ENCODE measurements at regions not wholly inside any gene's neighbourhood (a gene's known extent, or its start where the extent isn't known, plus 50 kb on each side); places are given as distances from the start of the nearest gene placed in this dataset.
A peak's percentile ranks its signal among the peaks of the same experiment; 100 is the strongest.

DNA sequence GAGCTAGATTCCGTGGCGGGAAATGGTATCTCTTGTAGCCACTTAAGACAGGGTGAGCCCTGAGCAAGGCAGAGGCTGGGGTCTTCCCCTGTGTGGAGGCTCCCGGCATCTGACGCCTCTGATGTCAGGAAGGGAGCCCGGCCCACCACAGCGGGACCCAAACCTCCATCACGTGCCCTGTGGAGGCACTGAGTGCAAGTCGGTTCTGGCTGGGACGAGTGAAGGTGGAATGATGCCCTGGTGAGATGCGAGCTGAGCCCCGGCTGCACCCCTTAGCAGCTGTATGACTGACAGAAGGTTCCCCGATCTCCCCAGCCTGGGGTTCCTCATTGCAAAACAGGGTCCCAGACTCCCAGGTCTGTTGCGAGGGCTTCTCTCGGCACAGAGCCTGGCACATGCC, 187.4 kb upstream of the TNRC6C start:
- Histone ChIP-seq H3K4me3 (ENCODE audit: insufficient read depth, low read depth, low read length, poor library complexity, severe bottlenecking) (no peak overlapping the region), H3K36me3 (ENCODE audit: control insufficient read depth, insufficient read depth, low read length) (no peaks in the 10 kb centered on the region), H3K27ac (ENCODE audit: insufficient read depth, low read length, poor library complexity, severe bottlenecking) (no peak overlapping the region), H3K4me1 (ENCODE audit: control insufficient read depth, insufficient read depth, low read length, poor library complexity, severe bottlenecking) (no peaks in the 10 kb centered on the region), H3K27me3 (replicated peaks; ENCODE audit: control insufficient read depth, insufficient read depth, low read length, poor library complexity, severe bottlenecking) (no peaks in the 10 kb centered on the region), H3K9me3 (ENCODE audit: control insufficient read depth, low read length) (no peaks in the 10 kb centered on the region)
- no peak for DNase-seq

- no peak overlapping the region for H3K27ac ChIP-seq (ENCODE audit: insufficient read depth, low read length, poor library complexity, severe bottlenecking)
- no peaks in the 10 kb centered on the region for H3K36me3 ChIP-seq (ENCODE audit: control insufficient read depth, insufficient read depth, low read length)
- H3K27me3 ChIP-seq (replicated peaks; ENCODE audit: control insufficient read depth, insufficient read depth, low read length, poor library complexity, severe bottlenecking) = no peaks in the 10 kb centered on the region
- no peaks in the 10 kb centered on the region for H3K9me3 ChIP-seq (ENCODE audit: control insufficient read depth, low read length)
- H3K4me3 ChIP-seq (ENCODE audit: insufficient read depth, low read depth, low read length, poor library complexity, severe bottlenecking) = no peak overlapping the region
- no peaks in the 10 kb centered on the region for H3K4me1 ChIP-seq (ENCODE audit: control insufficient read depth, insufficient read depth, low read length, poor library complexity, severe bottlenecking)
- DNase-seq = no peak
These were observed 186.9 kb upstream of the TNRC6C start for GRCh38 chr17:77771587-77771986.

GRCh38 chr17:77771998-77772397, 186.5 kb upstream of the TNRC6C start:
- Histone ChIP-seq H3K9me3 (ENCODE audit: control insufficient read depth, low read length) (no peaks in the 10 kb centered on the region), H3K4me3 (ENCODE audit: insufficient read depth, low read depth, low read length, poor library complexity, severe bottlenecking) (no peak overlapping the region), H3K27ac (ENCODE audit: insufficient read depth, low read length, poor library complexity, severe bottlenecking) (no peak overlapping the region), H3K4me1 (ENCODE audit: control insufficient read depth, insufficient read depth, low read length, poor library complexity, severe bottlenecking) (no peaks in the 10 kb centered on the region), H3K36me3 (ENCODE audit: control insufficient read depth, insufficient read depth, low read length) (no peaks in the 10 kb centered on the region), H3K27me3 (replicated peaks; ENCODE audit: control insufficient read depth, insufficient read depth, low read length, poor library complexity, severe bottlenecking) (no peaks in the 10 kb centered on the region)
- no peak for DNase-seq

- H3K4me3 ChIP-seq (ENCODE audit: insufficient read depth, low read depth, low read length, poor library complexity, severe bottlenecking) = no peak overlapping the region
- no peaks in the 10 kb centered on the region for H3K4me1 ChIP-seq (ENCODE audit: control insufficient read depth, insufficient read depth, low read length, poor library complexity, severe bottlenecking)
- H3K27me3 ChIP-seq (replicated peaks; ENCODE audit: control insufficient read depth, insufficient read depth, low read length, poor library complexity, severe bottlenecking) = no peaks in the 10 kb centered on the region
- DNase-seq = peak; percentile 37 to 45 (median 45)
- no peak overlapping the region for H3K27ac ChIP-seq (ENCODE audit: insufficient read depth, low read length, poor library complexity, severe bottlenecking)
- no peaks in the 10 kb centered on the region for H3K9me3 ChIP-seq (ENCODE audit: control insufficient read depth, low read length)
- no peaks in the 10 kb centered on the region for H3K36me3 ChIP-seq (ENCODE audit: control insufficient read depth, insufficient read depth, low read length)
These were observed 186.0 kb upstream of the TNRC6C start for GRCh38 chr17:77772461-77772897.

GRCh38 chr17:77772899-77773358, 185.6 kb upstream of the TNRC6C start:
- H3K27ac ChIP-seq (ENCODE audit: insufficient read depth, low read length, poor library complexity, severe bottlenecking) = no peak overlapping the region
- no peaks in the 10 kb centered on the region for H3K27me3 ChIP-seq (replicated peaks; ENCODE audit: control insufficient read depth, insufficient read depth, low read length, poor library complexity, severe bottlenecking)
- H3K36me3 ChIP-seq (ENCODE audit: control insufficient read depth, insufficient read depth, low read length) = no peaks in the 10 kb centered on the region
- H3K9me3 ChIP-seq (ENCODE audit: control insufficient read depth, low read length) = no peaks in the 10 kb centered on the region
- no peaks in the 10 kb centered on the region for H3K4me1 ChIP-seq (ENCODE audit: control insufficient read depth, insufficient read depth, low read length, poor library complexity, severe bottlenecking)
- no peak overlapping the region for H3K4me3 ChIP-seq (ENCODE audit: insufficient read depth, low read depth, low read length, poor library complexity, severe bottlenecking)
- no peak for DNase-seq

DNA sequence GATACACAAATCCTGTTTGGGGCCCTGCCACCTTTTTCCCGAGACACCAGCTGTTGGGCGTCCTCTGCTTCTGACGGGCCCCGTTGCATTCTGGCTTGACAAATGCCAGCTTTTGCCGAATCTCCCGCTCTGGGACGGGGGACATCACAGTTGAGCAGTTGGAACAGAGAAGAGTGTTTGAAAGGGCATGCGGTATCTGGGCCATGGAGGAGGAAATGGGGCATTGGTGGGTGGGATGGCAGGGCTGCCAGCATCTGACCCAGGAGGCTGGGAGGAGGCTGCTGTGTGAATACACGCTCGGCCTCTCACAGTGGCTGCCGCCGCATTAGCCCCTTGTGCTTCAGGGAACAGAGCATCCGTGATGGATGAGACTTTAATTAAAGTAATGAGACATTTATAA, 184.3 kb upstream of the TNRC6C start:
- Histone ChIP-seq H3K4me3 (ENCODE audit: insufficient read depth, low read depth, low read length, poor library complexity, severe bottlenecking) (no peak overlapping the region), H3K36me3 (ENCODE audit: control insufficient read depth, insufficient read depth, low read length) (no peaks in the 10 kb centered on the region), H3K9me3 (ENCODE audit: control insufficient read depth, low read length) (no peaks in the 10 kb centered on the region), H3K27ac (ENCODE audit: insufficient read depth, low read length, poor library complexity, severe bottlenecking) (no peak overlapping the region), H3K4me1 (ENCODE audit: control insufficient read depth, insufficient read depth, low read length, poor library complexity, severe bottlenecking) (no peaks in the 10 kb centered on the region), H3K27me3 (replicated peaks; ENCODE audit: control insufficient read depth, insufficient read depth, low read length, poor library complexity, severe bottlenecking) (no peaks in the 10 kb centered on the region)
- DNase-seq = no peak

DNA sequence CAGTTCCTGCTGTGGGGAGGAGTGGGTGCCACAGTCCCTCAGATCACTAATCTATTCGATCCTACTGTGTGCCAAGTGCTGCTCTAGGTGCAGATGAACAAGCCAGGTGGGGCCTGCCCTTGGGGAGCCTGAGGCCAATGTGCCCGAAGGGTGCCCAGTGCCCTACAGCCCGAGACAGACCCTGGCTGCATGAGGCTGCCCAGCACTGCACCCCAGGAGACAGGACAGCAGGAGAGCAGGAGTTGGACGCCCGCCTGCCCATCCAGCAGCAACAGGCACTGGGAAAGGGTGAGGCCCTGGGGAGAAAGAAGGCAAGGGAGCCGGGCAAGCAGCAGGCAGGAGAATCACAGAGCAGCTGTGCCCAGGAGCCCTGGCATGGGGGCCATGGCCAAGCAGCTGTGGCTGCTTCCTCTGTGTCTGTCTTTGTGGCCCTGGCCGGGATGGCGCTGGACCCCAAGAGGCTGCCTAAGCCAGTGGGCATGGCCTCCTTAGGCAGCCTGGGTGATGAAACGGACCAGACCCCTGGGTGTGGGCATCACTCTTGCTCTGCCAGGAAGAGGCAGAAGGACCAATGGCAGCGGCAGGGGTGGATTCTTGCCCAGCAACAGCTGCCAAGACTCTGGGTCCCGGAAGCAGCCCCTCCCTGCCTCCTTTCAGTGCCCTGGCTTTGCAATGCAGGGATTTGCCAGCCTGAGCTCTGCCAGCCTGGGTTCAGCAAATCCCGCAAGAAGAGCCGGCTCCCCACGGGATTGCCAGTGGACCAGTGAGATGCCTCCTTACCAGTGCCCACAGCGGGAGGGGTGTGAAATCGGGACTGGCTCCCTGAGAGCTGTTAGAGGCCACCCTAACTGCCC, 179.6 kb upstream of the TNRC6C start:
- Histone ChIP-seq H3K27me3 (replicated peaks; ENCODE audit: control insufficient read depth, insufficient read depth, low read length, poor library complexity, severe bottlenecking) (no peaks in the 10 kb centered on the region), H3K4me1 (ENCODE audit: control insufficient read depth, insufficient read depth, low read length, poor library complexity, severe bottlenecking) (peaks cover 4% of the 10 kb centered on the region), H3K27ac (ENCODE audit: insufficient read depth, low read length, poor library complexity, severe bottlenecking) (no peak overlapping the region), H3K9me3 (ENCODE audit: control insufficient read depth, low read length) (no peaks in the 10 kb centered on the region), H3K4me3 (ENCODE audit: insufficient read depth, low read depth, low read length, poor library complexity, severe bottlenecking) (no peak overlapping the region), H3K36me3 (ENCODE audit: control insufficient read depth, insufficient read depth, low read length) (no peaks in the 10 kb centered on the region)
- no peak for DNase-seq

DNA sequence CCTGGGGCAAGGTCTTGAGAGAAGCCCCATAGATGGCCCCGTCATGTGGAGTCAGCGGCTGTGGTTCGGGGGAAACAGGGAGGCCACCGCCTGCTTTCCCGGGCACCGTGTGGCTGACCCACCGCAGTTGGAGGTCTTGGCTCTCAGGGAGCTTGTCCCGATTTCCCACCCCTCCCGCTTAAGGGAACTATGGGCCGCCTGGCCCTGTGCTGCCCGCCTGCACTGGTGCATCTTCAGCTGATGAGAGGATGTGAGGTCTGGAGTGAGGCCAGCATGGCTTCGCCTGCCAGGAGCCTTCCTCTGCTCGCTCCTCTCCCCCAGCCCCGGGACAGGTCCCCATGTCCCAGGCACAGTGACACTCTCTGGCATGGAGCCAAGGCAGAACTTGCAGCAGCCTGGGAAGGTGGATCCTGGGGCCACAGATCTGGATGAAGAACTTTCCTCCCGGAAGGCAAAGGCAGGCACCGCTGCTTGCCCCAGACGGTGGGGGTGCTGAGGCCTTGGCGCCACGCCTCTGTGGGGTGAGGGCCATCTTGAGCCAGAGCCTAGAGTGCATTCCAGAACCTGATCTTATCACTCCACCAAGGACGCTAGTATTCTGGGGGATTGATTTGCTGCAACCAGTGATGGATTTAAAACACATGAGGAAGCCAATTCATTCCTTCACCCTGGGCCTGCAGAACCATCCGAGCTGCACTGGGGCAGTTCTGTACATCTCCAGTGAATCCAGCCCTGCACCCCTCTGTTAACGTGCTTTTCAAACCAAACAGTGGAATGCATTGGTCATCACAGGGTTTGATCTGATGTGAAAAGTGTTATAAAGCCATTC, 178.6 kb upstream of the TNRC6C start:
- Histone ChIP-seq H3K4me3 (ENCODE audit: insufficient read depth, low read depth, low read length, poor library complexity, severe bottlenecking) (no peak overlapping the region), H3K27ac (ENCODE audit: insufficient read depth, low read length, poor library complexity, severe bottlenecking) (no peak overlapping the region), H3K9me3 (ENCODE audit: control insufficient read depth, low read length) (no peaks in the 10 kb centered on the region), H3K27me3 (replicated peaks; ENCODE audit: control insufficient read depth, insufficient read depth, low read length, poor library complexity, severe bottlenecking) (no peaks in the 10 kb centered on the region), H3K4me1 (ENCODE audit: control insufficient read depth, insufficient read depth, low read length, poor library complexity, severe bottlenecking) (peaks cover 12% of the 10 kb centered on the region), H3K36me3 (ENCODE audit: control insufficient read depth, insufficient read depth, low read length) (no peaks in the 10 kb centered on the region)
- DNase-seq = no peak

DNA sequence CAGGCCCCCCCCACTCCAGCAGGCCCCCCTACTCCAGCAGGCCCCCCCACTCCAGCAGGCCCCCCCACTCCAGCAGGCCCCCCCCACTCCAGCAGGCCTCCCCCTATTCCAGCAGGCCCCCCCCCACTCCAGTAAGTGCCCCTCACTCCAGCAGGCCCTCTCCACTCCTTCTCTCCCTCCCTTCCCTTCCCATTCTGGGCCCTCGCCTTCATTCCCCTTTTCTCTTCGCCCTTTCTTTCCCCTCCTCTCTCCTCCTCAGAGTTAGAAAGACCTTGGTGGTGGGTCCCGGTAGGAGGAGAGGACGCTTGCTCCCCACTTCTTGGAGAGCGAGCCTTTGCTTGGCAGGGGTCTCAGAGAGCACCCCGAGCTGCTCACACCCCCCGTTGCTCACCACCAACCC, 177.0 kb upstream of the TNRC6C start:
- Histone ChIP-seq H3K27me3 (replicated peaks; ENCODE audit: control insufficient read depth, insufficient read depth, low read length, poor library complexity, severe bottlenecking) (no peaks in the 10 kb centered on the region), H3K4me1 (ENCODE audit: control insufficient read depth, insufficient read depth, low read length, poor library complexity, severe bottlenecking) (peaks cover 13% of the 10 kb centered on the region), H3K9me3 (ENCODE audit: control insufficient read depth, low read length) (no peaks in the 10 kb centered on the region), H3K27ac (ENCODE audit: insufficient read depth, low read length, poor library complexity, severe bottlenecking) (no peak overlapping the region), H3K4me3 (ENCODE audit: insufficient read depth, low read depth, low read length, poor library complexity, severe bottlenecking) (no peak overlapping the region), H3K36me3 (ENCODE audit: control insufficient read depth, insufficient read depth, low read length) (no peaks in the 10 kb centered on the region)
- DNase-seq = no peak

- Histone ChIP-seq H3K36me3 (ENCODE audit: control insufficient read depth, insufficient read depth, low read length) (no peaks in the 10 kb centered on the region), H3K27ac (ENCODE audit: insufficient read depth, low read length, poor library complexity, severe bottlenecking) (no peak overlapping the region), H3K27me3 (replicated peaks; ENCODE audit: control insufficient read depth, insufficient read depth, low read length, poor library complexity, severe bottlenecking) (no peaks in the 10 kb centered on the region), H3K4me3 (ENCODE audit: insufficient read depth, low read depth, low read length, poor library complexity, severe bottlenecking) (no peak overlapping the region), H3K9me3 (ENCODE audit: control insufficient read depth, low read length) (no peaks in the 10 kb centered on the region), H3K4me1 (ENCODE audit: control insufficient read depth, insufficient read depth, low read length, poor library complexity, severe bottlenecking) (peaks cover 13% of the 10 kb centered on the region)
- no peak for DNase-seq
These were observed 176.3 kb upstream of the TNRC6C start for GRCh38 chr17:77782201-77782600.

Data from effector memory CD4-positive, alpha-beta T cell (primary cell).